Activated CD4-positive, alpha-beta T cell treated with anti-CD3 and anti-CD28 coated beads, Interleukin-2, amount 50 U/mL, for 16 hours (primary cell): ENCODE measurements at regions not wholly inside any gene's neighbourhood (a gene's known extent, or its start where the extent isn't known, plus 50 kb on each side); places are given as distances from the start of the nearest gene placed in this dataset.

Experiments
- DNase-seq: peaks from one replicate; pipeline ENCODE4 v3.0.0-alpha.2; 2020

DNA sequence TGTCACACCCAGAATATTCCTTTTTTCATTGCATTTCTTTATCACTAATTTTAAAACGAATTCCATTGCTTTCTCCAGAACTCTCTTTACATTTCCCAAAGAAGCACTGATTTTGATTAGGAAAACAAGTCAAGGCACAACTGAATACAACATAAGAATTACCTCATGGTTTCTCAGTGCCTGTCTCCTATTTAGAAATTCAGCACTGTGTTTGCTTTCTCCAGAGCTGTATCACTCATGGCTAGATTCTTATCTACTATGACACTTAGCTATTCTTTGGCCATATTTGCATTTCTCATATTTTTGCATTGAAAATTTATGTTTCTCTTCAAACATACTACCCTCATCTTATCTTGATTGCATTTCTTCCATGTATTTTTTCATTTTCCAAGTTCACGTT, 1402.0 kb downstream of the MRPL39 start:
- DNase-seq, result no peak

DNA sequence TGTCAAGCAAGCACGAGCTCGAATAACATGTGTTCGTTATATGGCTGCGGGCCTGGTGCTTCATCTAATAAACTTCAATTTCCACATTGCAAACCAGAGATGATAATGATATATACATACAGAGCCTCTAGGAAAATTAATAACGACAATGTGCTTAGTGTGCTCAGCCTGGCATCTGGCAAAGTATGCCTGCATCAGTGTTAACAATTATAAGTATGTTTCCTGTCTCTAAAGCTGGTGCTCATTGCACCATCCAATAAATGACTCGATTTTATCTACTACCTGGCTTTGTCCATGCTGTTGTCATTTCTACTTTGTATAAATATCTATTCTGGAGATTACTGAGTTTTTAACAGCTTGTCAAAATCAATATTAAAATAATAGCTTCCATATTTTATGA, 1402.6 kb downstream of the MRPL39 start:
- no peak for DNase-seq

DNA sequence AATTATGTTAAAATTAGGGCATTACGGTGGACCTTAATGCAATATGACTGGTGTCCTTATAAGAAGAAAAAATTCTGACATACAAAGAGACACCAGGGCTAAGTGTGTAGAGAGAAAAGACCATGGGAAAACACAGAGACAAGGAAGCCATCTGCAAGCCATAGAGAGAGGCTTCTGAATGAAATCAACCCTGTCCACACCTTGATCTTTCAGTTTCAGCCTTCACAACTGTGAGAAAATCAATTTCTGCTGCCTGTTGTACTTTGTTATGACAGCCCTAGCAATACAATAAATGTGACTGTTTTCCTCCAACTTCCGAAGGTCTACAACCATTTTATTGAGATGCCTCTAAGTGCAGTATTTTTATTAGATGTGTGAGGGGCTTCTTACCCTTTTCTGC, 1407.2 kb downstream of the MRPL39 start:
- no peak for DNase-seq

DNA sequence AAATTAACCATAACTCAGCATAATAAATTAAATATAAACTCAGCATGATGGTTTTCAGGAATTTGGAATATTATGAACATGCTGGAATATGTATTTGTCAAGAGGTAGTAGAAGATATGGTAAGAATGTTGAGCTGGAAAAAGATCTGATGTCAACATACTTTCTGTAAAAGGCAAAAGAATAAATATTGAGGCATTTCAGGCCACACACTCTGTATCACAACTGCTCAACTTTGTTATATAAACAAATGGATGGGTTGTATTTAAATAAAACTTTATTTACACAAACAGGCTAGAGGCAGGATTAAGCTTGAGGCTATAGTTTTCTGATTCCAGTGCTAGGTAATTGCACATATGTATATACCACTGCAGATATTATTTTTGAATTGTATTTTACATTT, 1409.4 kb downstream of the MRPL39 start:
- DNase-seq, result no peak

DNA sequence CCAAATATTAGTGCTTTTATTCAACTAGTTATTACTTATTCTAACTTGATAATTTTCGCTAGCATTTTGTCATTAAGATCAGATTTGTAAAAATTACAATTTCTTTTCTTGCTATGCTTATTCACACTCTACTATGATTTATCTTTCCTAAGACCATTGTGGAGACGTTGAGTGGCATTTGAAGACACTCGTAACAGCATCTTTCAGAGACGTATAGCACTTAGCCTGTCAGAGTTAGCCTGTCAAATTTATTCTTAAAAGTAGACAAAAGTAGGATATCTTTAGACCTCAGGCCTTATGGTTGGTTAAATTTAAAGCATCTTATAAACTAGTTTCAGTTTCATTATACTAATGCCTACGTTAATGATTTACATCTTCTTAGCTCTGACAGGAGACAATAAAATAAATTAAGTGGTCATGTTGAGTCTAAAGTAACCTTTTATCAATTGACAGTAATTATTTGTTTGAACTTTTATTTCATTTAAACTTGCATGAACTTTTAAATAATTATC, 1410.1 kb downstream of the MRPL39 start:
- no peak for DNase-seq

DNA sequence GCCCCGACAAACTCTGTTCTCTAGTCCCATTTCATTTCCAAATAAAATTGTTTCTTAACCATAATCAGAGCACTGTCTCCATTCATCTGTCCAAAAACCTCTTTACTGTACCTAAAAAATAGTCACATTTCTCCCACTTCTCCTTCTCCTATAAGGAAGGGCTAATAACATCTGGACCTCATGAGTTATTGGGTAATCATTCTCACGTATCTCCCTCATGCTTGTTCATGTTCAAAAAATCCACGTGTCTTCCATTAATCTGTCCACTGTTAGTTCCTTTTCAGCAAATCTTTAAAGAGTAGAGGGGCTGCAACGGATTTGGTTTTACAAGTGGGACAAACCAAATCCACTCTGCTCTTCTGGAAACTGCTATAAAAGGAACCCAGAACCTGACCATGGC, 1418.8 kb downstream of the MRPL39 start:
- no peak for DNase-seq

DNA sequence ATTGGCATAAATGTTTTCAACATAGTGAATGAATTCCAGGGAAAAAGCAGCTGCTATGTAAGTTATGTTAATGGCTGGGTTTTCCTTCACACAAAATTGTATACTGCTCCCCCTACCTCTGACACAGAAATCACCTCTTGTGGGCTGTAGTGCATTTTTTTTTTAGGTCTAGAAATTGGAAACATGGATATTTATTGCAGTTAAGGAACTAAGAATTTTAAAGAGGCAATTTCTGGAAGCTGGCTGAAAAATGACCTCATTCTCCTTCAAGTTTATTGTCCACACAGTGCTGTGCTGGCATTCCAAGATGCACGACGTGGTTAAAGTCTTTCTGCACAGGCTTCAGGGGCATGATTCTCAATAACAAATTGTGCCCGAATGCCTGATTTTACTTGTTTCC, 1424.2 kb downstream of the MRPL39 start:
- no peak for DNase-seq

DNA sequence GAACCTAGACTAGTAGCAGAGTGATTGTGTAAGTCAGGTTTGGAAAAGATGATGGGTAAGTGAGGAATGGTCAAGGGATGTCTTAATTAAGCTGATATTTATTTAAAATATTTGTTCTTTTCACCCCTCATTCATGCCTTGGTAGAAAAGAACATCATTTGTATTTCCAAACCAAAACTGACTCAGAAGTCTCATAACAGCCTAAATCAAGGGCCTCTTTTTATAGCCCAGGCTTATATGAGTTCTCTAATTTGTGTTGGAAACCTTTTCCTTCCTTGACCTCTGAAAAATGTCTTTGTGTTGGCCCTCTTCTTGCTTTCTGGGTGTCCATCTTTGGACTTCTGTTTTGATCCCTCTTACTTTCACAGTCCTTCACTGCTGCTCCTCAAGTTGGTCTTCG, 1428.2 kb downstream of the MRPL39 start:
- DNase-seq, result no peak

DNA sequence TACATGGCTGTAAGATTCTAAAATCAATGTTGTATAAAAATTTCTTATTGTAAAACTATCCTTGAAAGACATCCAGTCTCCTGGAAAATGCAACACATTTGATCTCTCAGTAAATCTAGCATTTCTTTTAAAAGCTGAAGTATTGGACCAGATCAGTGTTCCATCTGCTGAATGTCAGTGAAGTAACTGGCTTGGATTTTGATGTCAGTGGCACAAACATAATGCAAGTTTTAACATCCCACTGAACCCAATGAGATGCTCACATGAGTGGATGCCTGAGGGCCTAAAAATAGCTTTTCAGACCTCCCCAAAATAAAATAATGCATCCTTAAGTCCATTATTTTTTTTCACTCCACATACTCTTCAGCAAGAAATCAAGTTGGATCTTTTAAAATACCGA, 1432.2 kb downstream of the MRPL39 start:
- DNase-seq, result no peak

DNA sequence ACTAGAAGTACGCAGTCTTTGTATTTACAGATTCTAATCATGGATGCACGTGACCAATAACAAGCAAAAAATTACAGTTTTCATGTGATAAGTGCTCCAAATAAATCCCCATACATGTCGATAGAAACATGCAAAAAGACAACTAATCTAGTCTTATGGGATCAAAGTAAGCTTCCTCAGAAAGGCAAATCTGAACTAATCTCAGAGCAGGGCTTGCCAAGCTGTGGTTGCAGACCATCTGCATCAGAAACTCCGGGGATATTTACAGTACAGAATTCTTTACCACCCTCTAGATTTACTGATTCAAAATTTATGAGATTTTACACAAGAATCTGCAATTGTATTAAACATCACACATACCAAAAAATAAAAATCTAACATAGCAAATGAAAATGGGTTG, 1435.5 kb downstream of the MRPL39 start:
- DNase-seq, result no peak

DNA sequence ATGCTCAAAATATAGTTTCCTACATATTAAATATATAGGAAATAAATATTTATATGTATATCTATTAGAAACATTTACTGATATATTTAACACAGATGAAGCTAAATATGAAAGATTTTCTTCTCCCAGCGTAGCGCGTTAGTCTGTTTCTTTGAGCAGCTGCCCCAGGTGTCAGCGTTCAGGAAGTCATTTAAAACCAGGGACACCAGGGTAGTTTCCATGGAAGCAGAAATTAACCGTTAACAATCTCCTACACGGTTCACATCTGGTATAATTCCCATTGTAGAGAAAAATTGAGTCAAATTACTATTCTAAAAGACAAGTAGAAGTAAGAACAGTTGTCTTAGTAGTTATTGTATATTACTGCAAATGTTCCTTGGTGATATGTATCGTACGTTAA, 1443.7 kb downstream of the MRPL39 start:
- DNase-seq, result no peak

DNA sequence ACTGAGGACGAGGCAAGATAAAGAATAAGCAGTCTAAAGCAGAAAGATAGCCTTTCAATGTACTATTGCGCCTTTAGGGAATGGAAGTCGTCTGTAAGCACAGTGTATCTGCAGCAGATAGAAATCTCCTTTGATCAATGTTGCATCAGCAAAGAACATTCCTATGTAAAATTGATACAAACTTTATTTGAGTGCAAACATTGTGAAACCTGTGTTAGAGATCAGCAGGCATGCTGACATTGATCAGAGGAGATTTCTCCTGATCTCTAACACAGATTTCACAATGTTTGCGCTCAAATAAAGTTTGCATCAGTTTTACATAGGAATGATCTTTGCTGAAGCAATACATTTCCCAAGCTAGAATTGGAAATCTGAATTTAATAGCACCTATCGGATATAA, 1446.8 kb downstream of the MRPL39 start:
- no peak for DNase-seq

DNA sequence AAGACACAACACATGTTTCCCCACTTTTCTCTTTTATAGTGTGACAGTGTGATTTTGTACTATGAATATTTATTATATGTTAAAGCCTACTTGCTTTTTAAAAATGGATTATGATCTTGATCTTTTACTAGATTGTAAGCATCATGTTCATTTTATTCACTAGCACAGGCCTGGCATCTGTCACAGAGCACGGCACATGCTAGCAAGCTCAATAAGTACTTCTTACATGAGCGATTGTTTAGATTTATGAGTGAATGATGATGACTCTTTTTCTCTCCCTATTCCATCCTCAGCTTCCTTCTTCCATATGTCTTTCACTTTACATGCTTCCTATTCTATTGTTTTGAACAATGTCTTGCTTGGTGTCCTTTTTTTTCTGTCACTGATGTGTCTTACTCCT, 1454.1 kb downstream of the MRPL39 start:
- no peak for DNase-seq

DNA sequence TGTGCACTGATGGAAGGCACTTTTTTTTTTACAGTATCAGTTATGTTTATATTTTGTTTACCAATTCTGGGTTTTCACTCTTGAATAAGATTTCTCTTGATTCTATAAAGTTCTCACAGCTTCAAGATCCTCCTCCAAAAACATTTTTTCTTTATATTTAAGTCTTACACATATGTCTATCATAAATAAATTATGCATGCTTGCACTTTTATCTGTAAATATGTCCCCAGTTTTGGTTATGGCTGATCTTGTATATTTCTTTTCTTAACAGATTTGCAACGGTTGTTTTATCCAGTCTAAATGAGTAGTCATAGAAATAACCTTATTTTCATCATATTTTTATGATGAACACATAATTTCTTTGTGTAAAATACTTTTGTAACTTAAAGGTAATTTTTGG, 1456.5 kb downstream of the MRPL39 start:
- DNase-seq, result no peak

DNA sequence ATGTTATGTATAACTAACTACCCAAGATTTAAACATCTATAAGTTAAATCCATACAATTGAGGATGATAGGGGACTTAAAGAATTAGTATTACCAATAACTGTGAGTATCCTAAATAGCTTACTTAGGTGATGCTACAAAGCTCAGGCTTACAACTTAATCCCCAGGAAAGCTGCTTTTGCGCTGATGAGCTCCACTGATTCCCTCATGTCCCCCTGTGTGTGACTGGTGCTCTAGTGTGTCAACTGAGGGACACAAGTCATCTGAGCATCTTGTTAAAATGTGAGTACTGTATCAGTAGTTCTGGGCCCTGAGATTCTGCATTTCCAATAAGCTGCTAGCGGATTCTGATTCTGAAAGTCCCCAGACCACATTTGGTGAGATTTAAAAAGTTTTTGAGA, 1458.8 kb downstream of the MRPL39 start:
- DNase-seq, result no peak

DNA sequence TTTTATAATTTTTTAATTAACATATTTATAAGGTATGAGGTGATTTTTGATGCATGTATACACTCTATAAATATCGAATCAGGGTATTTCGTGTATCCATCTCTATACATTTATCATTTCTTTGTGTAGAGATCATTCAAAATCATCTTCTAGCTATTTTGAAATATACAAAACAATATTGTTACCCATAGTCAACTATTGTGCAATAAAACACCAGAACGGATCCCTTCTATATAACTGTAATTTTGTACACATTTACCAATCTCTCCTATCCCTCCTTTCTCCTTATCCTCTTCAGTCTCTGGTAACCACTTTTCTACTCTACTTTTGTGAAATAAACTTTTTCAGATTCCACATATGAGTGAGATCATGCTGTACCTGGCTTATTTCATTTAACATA, 1459.6 kb downstream of the MRPL39 start:
- no peak for DNase-seq

DNA sequence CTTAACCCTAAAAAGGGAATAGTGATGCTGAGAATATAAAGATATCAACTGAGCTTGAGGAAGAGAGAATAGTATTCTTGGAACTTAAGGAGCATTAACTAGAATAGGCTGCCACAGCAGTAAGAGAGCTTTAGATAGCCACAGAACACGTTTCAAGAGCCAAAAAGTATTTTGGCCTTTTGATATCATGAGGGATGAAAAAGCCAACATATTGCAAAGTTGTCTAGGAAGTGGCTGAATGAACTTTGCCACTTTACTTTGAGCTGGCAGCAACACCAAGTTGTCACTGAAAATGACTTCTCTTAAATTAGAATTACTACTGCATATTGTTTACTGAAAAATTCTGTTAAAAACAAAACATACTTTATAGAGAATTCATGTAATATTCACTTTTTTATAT, 1476.2 kb downstream of the MRPL39 start:
- DNase-seq, result no peak

DNA sequence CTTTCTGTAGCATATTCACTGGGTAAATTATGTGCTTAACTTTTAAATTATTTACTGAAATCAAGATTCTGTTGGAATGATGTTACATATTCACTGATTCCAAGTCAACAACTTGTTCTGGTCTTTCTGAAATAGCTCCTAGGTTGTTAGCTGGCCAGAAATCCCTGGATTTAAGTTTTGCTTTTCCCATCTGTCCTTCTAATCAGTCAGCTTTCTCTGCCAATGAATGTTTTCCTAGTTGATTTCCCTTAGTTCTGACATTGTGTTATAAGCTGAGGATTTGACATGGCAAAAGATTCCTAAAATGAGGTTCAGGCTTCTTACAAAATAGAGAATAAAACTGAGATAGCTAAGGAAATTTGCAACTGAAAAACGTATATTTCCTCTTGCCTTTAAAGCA, 1479.6 kb downstream of the MRPL39 start:
- DNase-seq, result no peak

DNA sequence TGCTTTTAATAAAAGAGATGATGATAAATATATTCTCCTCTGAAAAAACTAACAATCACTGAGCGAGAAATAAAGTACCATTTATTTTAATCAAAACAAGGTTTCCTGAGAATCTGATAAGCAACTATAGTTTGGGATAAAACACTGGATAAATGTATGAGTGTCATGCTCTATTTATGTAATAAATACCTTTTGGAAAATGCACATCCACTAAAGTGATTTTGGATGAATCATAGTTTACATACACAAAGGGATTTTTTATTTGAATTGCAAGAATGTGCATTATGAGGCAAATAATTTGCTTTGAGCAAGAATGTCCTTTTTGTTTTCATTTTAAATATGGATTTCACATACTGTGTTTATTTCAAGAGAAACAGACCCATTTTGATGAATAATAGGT, 1483.5 kb downstream of the MRPL39 start:
- DNase-seq, result no peak

DNA sequence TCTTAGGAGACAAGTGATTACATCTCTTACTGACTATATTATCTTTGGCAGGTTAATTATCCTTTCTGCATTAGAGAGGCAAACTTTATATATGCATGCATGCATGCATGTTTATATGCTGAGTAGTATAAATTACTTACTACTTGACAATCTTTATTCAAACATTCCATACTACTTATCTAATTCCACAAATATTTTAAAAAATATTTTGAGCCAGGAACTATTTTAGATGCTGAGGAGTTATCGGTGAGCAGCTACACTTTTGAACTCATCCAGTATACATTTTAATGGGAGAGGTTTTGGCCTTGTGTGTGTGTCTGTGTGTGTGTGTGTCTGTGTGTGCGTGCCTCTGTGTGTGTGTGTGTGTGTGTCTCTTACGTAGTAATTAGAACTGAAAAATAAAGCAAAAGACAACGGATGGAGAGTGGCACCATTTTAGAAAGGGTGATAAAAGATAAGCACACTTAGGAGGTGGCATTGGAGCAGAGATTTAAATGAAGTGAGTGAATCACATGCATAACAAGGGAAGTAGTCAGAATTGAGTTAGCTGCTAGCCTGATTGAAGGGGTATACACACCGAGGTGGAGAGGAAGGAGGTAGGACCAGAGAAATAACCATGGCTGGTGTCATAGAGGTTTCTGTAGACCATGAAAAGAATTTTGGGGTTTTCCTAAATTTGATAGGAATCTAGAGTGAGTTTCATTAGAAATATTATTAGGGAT, 1488.4 kb downstream of the MRPL39 start:
- no peak for DNase-seq

DNA sequence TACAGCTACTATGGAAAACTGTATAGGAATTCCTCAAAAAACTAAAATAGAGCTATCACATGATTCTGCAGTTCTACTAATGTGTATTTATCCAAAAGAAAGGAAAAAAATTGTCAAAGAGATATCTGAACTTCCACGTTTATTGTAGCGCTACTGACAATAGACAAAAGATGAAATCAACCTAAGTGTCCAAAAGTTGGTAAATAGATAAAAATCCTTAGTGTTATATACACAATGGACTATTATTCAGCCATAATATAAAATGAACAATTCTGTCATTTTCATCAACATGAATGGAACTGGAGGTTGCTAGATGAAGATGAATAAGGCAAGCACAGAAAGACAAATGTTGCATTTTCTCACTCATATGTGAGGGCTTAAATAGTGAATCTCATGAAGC, 1492.1 kb downstream of the MRPL39 start:
- DNase-seq, result no peak

DNA sequence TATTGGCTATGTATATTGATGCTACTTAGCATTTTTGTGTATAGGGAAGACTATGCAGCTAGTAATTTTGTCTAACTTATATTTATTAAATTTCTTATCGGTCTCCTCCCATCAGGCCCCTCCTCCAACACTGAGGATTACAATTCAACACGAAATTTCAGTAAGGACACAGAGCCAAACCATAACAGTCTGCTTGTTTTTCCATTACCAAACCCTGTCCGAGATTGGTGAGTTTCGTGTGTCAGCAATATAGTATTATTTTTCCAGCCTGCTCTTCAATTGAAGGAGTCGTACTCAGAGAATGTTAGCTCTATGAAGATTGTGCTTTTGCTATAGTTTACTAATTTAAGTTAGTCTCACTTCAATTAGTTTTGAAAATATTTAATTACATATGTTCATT, 1495.3 kb downstream of the MRPL39 start:
- DNase-seq, result no peak

DNA sequence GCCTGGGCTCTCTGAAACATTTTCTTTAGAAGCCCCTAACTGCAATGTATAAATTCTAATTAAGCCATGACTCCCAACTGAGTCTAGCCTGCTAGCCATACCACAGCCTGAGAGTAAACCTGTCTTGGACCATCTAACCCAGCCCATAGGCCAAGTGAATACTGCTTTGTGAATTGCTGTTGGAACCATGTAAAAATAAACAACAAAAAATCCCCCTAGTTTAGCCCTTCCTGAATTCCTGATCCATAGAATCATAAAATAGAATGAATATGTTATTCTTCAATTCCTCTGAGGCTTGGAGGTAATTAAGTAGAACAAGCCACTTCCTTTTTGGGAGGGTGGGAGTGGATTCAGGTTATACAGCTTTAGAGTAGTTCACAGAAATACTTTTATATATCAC, 1496.4 kb downstream of the MRPL39 start:
- no peak for DNase-seq

DNA sequence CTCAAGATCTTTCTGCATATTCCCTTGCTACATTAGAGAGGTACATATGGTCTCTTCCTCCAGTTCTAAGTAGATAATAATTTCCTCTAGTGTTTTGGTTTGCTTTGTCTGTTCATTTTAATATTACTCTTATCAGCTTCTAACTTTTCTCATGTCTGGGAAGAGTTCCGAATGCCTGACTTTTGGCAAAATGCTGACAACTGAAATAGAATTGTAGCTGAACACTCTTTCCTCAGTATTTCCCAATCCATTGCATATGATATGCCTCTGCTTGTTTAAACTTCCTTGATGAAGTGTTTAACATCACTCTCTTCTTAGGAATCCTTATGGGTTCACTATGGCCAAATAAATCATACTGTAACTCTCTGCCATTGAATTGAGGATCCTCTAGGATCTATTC, 1510.1 kb downstream of the MRPL39 start:
- DNase-seq, result no peak

DNA sequence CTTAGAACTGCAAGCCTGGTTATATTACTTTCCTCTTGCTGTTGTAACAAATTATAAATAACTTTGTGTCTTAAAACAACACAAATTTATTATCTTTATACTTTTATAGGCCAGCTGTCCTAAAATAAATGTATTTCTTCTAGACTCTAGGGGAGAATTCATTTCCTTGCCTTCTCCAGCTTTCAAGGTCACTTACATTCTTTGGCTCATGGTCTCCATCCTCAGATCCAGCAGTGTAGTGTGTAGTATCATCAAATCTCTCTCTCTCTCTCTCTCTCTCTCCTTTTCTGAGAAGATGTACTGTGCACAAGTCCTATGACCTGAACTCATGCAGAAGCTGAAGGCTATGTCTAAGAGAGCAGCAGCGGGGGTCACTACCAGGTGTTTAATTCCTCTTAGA, 1510.6 kb downstream of the MRPL39 start:
- no peak for DNase-seq

DNA sequence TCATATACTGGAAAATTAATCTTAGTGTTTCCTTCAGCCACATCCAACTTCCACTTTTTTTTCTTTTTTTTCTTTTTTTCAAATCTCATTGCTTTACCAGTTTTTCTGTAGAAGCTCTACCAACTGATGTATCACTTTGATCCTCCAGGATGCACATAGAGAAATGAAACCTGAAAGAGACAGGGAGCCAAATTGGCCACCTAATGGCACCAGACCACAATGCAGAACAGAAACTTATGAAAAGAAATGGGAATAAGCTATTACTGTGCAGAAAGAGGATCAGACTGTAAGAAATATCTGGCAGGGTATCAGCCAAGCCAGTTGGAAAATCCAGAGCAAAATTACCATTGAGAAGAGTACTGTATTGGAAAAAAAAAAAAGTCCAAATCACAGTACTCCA, 1514.2 kb downstream of the MRPL39 start:
- no peak for DNase-seq
